ENCODE measurements at regions not wholly inside any gene's neighbourhood (a gene's known extent, or its start where the extent isn't known, plus 50 kb on each side); places are given as distances from the start of the nearest gene placed in this dataset.

- no peak overlapping the region for H3K27ac ChIP-seq
- 87 to 96% (median 93%) methylated on average over 3 of the region's 3 CpGs for WGBS, 4 donors
- intact Hi-C loops (cut with DNase I) = no loop called here
- no peaks in the 10 kb centered on the region for H3K4me1 ChIP-seq (replicated peaks in 1 of 2)
- H3K9me3 ChIP-seq (replicated peaks in 1 of 3) = no peaks in the 10 kb centered on the region
- no peak for DNase-seq
- no peak overlapping the region for H3K4me3 ChIP-seq
- no peaks in the 10 kb centered on the region for H3K27me3 ChIP-seq
- H3K36me3 ChIP-seq (replicated peaks in 1 of 2) = no peaks in the 10 kb centered on the region
- TF ChIP-seq CTCF (IDR thresholded peaks at IDR 0.05) = no peak
- no peak for TF ChIP-seq POLR2A (IDR thresholded peaks at IDR 0.05)
Observed at GRCh38 chr2:225994748-225995405, 595.4 kb downstream of the NYAP2 start.

- TF ChIP-seq CTCF (IDR thresholded peaks at IDR 0.05) = no peak
- no peak for TF ChIP-seq POLR2A (IDR thresholded peaks at IDR 0.05)
- H3K9me3 ChIP-seq (replicated peaks in 1 of 3) = no peaks in the 10 kb centered on the region
- H3K27ac ChIP-seq = no peak overlapping the region
- H3K4me3 ChIP-seq = no peak overlapping the region
- no peak for DNase-seq
- 78 to 82% (median 80%) methylated on average over 2 of the region's 2 CpGs for WGBS, 4 donors
- no peaks in the 10 kb centered on the region for H3K4me1 ChIP-seq (replicated peaks in 1 of 2)
- intact Hi-C loops (cut with DNase I) = no loop called here
- no peaks in the 10 kb centered on the region for H3K36me3 ChIP-seq (replicated peaks in 1 of 2)
- H3K27me3 ChIP-seq = no peaks in the 10 kb centered on the region
Observed at GRCh38 chr2:225993430-225993829, 593.9 kb downstream of the NYAP2 start.

GRCh38 chr2:225989809-225990208 lies 590.3 kb downstream of the NYAP2 start:
- no peaks in the 10 kb centered on the region for H3K9me3 ChIP-seq (replicated peaks in 1 of 3)
- 91 to 94% (median 94%) methylated on average over 4 of the region's 4 CpGs for WGBS, 4 donors
- no peak overlapping the region for H3K4me3 ChIP-seq
- no peaks in the 10 kb centered on the region for H3K36me3 ChIP-seq (replicated peaks in 1 of 2)
- no peak for TF ChIP-seq POLR2A (IDR thresholded peaks at IDR 0.05)
- TF ChIP-seq CTCF (IDR thresholded peaks at IDR 0.05) = no peak
- H3K27ac ChIP-seq = no peak overlapping the region
- intact Hi-C loops (cut with DNase I) = no loop called here
- no peak for DNase-seq
- H3K27me3 ChIP-seq = no peaks in the 10 kb centered on the region
- H3K4me1 ChIP-seq (replicated peaks in 1 of 2) = no peaks in the 10 kb centered on the region

- no peaks in the 10 kb centered on the region for H3K36me3 ChIP-seq (replicated peaks in 1 of 2)
- H3K27ac ChIP-seq = no peak overlapping the region
- DNase-seq = no peak
- 88 to 94% (median 94%) methylated on average over 7 of the region's 7 CpGs for WGBS, 4 donors
- no peaks in the 10 kb centered on the region for H3K9me3 ChIP-seq (replicated peaks in 1 of 3)
- TF ChIP-seq CTCF (IDR thresholded peaks at IDR 0.05) (no peak), POLR2A (IDR thresholded peaks at IDR 0.05) (no peak)
- H3K27me3 ChIP-seq = no peaks in the 10 kb centered on the region
- intact Hi-C loops (cut with DNase I) = no loop called here
- no peak overlapping the region for H3K4me3 ChIP-seq
- no peaks in the 10 kb centered on the region for H3K4me1 ChIP-seq (replicated peaks in 1 of 2)
Observed at GRCh38 chr2:225980372-225980771, 580.9 kb downstream of the NYAP2 start.
